BE2C (cell line): ENCODE measurements at regions not wholly inside any gene's neighbourhood (a gene's known extent, or its start where the extent isn't known, plus 50 kb on each side); places are given as distances from the start of the nearest gene placed in this dataset.

Experiments
- DNase-seq: peaks from one replicate; pipeline ENCODE4 v3.0.0-alpha.2; 2020
- H3K27me3 ChIP-seq: fragments of 250-450 bp; sonication (Bioruptor Pico); 2 replicates; pipeline ENCODE4 v1.5.1; 2020; ENCODE audit warnings: mild to moderate bottlenecking
- H3K36me3 ChIP-seq: fragments of 250-450 bp; sonication (Bioruptor Pico); 2 replicates; pipeline ENCODE4 v1.5.1; 2020; ENCODE audit warnings: mild to moderate bottlenecking
- H3K4me1 ChIP-seq: fragments of 250-450 bp; sonication (Bioruptor Pico); 2 replicates; pipeline ENCODE4 v1.5.1; 2020
- H3K4me3 ChIP-seq: 2 replicates; pipeline ENCODE4 v1.5.1; 2011; ENCODE audit warnings: low read depth, low read length
- H3K9me3 ChIP-seq: fragments of 250-450 bp; sonication (Bioruptor Pico); 2 replicates; pipeline ENCODE4 v1.5.1; 2020
- CTCF ChIP-seq: IDR thresholded peaks from 2 replicates; pipeline ENCODE4 v1.5.1; 2012; ENCODE audit warnings: mild to moderate bottlenecking, low read depth, low read length

GRCh38 chr13:73578251-73578875, 519.6 kb downstream of the KLF5 start:
- no peaks in the 10 kb centered on the region for H3K4me1 ChIP-seq
- no peak for DNase-seq
- H3K27me3 ChIP-seq: 0 out of 2 replicates have a peak, but pooled peaks cover 4% of the 10 kb centered on the region
- no peak for TF ChIP-seq CTCF
- no peaks in the 10 kb centered on the region for H3K9me3 ChIP-seq
- H3K4me3 ChIP-seq: no peak overlapping the region
- H3K36me3 ChIP-seq: no peaks in the 10 kb centered on the region

- DNase-seq: no peak
- Histone ChIP-seq H3K27me3 (no peaks in the 10 kb centered on the region), H3K36me3 (no peaks in the 10 kb centered on the region), H3K4me3 (no peak overlapping the region), H3K9me3 (no peaks in the 10 kb centered on the region), H3K4me1 (no peaks in the 10 kb centered on the region)
- TF ChIP-seq CTCF: no peak
Measured at GRCh38 chr13:73576291-73576690, 517.5 kb downstream of the KLF5 start.

GRCh38 chr13:73572824-73573223, 514.0 kb downstream of the KLF5 start:
- no peak for DNase-seq
- no peaks in the 10 kb centered on the region for H3K9me3 ChIP-seq

GRCh38 chr13:73571376-73571775, 512.6 kb downstream of the KLF5 start:
- no peaks in the 10 kb centered on the region for H3K27me3 ChIP-seq

More at GRCh38 chr13:73572824-73573223, 514.0 kb downstream of the KLF5 start:
- H3K4me3 ChIP-seq: no peak overlapping the region
- H3K4me1 ChIP-seq: no peaks in the 10 kb centered on the region
- no peaks in the 10 kb centered on the region for H3K27me3 ChIP-seq
- no peaks in the 10 kb centered on the region for H3K36me3 ChIP-seq
- TF ChIP-seq CTCF: no peak

GRCh38 chr13:73556902-73557301, 498.1 kb downstream of the KLF5 start:
- Histone ChIP-seq H3K9me3 (no peaks in the 10 kb centered on the region), H3K27me3 (peaks cover 3% of the 10 kb centered on the region; the same call in 1 of the 2 replicates), H3K4me3 (no peak overlapping the region), H3K4me1 (no peaks in the 10 kb centered on the region), H3K36me3 (no peaks in the 10 kb centered on the region)
- DNase-seq: no peak
- no peak for TF ChIP-seq CTCF

More at GRCh38 chr13:73571376-73571775, 512.6 kb downstream of the KLF5 start:
- no peaks in the 10 kb centered on the region for H3K9me3 ChIP-seq
- no peak for TF ChIP-seq CTCF
- H3K4me1 ChIP-seq: no peaks in the 10 kb centered on the region
- H3K36me3 ChIP-seq: no peaks in the 10 kb centered on the region
- no peak overlapping the region for H3K4me3 ChIP-seq
- no peak for DNase-seq

GRCh38 chr13:73556128-73556527, 497.3 kb downstream of the KLF5 start:
- no peaks in the 10 kb centered on the region for H3K9me3 ChIP-seq
- no peaks in the 10 kb centered on the region for H3K36me3 ChIP-seq
- no peak for DNase-seq

More at GRCh38 chr13:73556128-73556527, 497.3 kb downstream of the KLF5 start:
- peaks cover 5% of the 10 kb centered on the region for H3K27me3 ChIP-seq
- no peak for TF ChIP-seq CTCF
- H3K4me1 ChIP-seq: no peaks in the 10 kb centered on the region
- H3K4me3 ChIP-seq: no peak overlapping the region
